HuH-7 (cell line): ENCODE measurements at regions not wholly inside any gene's neighbourhood (a gene's known extent, or its start where the extent isn't known, plus 50 kb on each side); places are given as distances from the start of the nearest gene placed in this dataset.

Experiments
- DNase-seq: peaks from one replicate; pipeline ENCODE4 v3.0.0; 2011; ENCODE audit warnings: low spot score

- DNase-seq: no peak
Measured at GRCh38 chr1:164296172-164296571, 262.8 kb upstream of the PBX1 start.

DNA sequence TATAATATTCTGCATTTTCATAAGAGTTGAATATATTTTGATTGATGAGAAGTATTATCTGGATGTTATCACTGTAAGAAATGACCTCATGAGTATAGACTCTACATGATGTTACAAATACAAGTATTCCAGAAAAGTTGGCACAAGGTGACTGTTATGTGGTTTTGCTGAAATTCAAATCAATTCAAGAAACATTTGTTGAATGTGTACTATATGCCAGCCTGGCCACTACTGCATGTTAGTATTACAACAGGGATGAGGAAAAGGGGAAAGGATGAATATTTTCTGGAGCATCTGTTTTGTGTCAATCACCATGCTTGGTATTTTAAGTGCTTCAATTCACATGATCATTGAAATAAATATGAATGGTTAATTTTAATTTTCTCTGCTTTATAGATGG, 250.9 kb upstream of the PBX1 start:
- DNase-seq: no peak

- DNase-seq: no peak
Measured at GRCh38 chr1:164310166-164310565, 248.8 kb upstream of the PBX1 start.

- no peak for DNase-seq
Measured at GRCh38 chr1:164311377-164311776, 247.6 kb upstream of the PBX1 start.

GRCh38 chr1:164320790-164321731, 237.9 kb upstream of the PBX1 start:
- DNase-seq: peak; percentile 18

- no peak for DNase-seq
Measured at GRCh38 chr1:164325786-164326185, 233.2 kb upstream of the PBX1 start.

- no peak for DNase-seq
Measured at GRCh38 chr1:164333387-164333786, 225.6 kb upstream of the PBX1 start.

GRCh38 chr1:164337394-164337793, 221.6 kb upstream of the PBX1 start:
- no peak for DNase-seq

- no peak for DNase-seq
Measured at GRCh38 chr1:164337885-164338284, 221.1 kb upstream of the PBX1 start.

- no peak for DNase-seq
Measured at GRCh38 chr1:164343189-164343588, 215.8 kb upstream of the PBX1 start.

DNA sequence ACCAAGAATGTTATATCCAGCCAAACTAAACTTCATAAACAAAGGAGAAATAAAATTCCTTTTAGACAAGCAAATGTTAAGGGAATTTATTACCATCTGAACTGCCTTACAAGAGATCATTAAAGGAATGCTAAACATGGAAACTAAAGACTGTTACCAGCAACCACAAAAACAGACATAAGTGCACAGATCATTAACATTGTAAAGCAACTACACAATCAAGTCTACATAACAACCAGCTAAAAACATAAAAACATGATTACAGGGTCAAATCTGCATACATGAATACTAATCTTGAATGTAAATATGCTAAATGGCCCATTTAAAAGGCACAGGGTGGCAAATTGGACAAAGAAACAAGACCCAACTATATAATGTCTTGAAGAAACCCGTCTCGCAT, 211.0 kb upstream of the PBX1 start:
- no peak for DNase-seq

- no peak for DNase-seq
Measured at GRCh38 chr1:164356511-164356910, 202.5 kb upstream of the PBX1 start.

GRCh38 chr1:164360265-164360664, 198.7 kb upstream of the PBX1 start:
- no peak for DNase-seq

GRCh38 chr1:164361927-164362326, 197.1 kb upstream of the PBX1 start:
- no peak for DNase-seq

- DNase-seq: no peak
Measured at GRCh38 chr1:164363980-164364379, 195.0 kb upstream of the PBX1 start.

DNA sequence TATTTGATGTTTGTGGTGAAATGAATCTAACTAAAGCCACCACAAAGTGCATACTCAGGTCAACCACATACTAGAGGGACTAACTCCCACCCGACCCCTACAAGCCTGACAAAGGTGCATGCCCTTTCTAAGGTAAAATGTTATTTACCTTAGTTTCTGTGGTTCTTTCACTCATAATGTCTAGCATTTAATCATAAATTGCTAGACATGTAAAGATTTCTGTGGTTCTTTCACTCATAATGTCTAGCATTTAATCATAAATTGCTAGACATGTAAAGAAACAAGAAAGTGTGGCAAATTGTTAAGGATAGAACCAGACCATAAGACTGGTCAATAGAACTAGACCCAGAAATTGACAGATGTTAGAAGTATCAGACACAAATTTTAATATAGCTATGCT, 193.0 kb upstream of the PBX1 start:
- no peak for DNase-seq

DNA sequence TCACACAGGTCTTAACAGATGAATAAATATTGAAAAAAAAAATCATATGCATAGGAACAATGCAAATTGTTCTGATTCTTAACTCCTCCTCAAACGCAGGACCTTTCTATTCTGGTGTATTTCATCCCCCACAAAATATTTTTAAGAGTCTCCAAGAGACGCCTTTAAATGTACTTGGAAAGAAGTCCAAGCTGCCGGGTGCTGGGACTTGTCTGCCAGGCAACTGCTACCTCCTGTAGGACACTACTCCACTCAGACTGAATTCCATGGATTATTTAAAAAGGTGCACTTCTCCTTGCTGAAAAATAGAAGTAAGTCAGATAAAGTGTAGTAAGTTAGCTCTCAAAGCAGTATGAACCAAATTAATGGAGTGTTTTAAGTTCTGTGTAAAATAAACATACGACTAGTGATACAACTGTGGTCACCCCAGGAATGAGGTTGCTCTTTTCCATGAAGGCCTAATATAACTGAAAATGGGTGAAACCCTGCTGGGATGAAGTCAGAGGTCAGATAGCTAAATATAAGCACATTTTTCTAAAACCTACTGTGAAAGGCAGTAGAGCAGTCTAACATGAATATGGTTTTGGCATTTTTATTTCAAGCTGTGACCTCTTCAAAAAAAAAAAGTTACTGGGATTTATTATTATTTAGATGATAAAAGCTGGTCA, 189.2 kb upstream of the PBX1 start:
- DNase-seq: no peak

DNA sequence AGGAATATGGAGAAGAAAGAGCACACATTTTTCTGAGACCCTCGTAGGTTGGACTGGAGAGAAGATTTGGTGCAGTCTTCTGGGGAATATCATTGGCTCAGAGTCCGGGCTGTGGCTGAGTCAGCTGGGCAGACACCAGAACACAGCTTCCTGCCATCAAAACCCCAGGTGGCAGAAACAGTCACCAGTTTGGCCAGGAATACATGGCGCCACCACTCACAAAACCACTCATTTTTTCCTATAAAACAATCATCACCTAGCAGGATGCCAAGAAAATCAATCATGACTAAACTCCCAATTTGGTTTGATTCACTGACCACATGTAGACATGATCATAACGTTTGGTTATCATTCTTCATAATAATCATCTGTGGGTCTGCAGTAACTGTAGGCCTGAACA, 178.1 kb upstream of the PBX1 start:
- DNase-seq: no peak

DNA sequence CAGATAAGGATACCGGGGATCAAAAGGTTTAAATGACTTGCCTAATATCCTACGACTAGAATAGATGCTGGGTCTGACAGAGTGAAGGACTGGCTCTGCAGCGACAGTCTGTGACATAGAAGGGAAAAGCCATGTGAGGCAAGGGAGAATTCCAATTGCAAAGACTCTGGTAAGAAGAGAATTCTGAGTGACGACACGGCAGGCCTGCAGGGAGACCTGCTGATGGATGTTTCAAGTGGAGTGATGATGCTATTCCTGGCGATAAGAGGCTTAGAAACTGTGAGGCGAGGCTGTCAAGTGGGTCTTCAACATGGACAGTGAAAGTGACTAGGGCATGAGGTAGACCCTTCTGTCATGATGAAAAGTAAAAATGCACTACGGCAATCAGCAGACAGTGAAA, 176.6 kb upstream of the PBX1 start:
- DNase-seq: no peak

- no peak for DNase-seq
Measured at GRCh38 chr1:164384262-164384661, 174.7 kb upstream of the PBX1 start.

GRCh38 chr1:164417016-164417704, 141.8 kb upstream of the PBX1 start:
- no peak for DNase-seq

DNA sequence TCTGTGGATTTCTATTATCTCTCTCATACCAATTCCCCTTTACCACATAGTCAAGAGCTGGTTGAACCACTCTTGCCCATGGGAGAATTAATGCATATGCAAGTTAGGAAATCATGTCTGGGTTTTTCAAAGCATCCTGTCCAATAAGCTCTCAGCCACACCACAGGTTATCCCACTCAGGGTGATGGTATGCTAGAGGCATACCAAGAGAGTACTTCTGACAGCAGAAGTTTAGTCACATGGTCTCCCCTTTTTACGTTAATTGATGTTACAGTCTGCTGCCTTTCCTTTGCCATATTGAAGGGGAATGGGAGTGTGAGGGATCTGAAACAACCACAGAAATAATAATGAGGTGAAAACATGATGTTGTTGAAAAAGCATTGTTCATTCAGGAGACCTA, 135.8 kb upstream of the PBX1 start:
- no peak for DNase-seq
